Testis (tissue), 2 donors: ENCODE measurements at regions not wholly inside any gene's neighbourhood (a gene's known extent, or its start where the extent isn't known, plus 50 kb on each side); places are given as distances from the start of the nearest gene placed in this dataset.

Experiments used
- CTCF ChIP-seq, 3 experiments: fragments of 450-650 bp in 2 of 3; fragments of 200-600 bp in 1 of 3; sonication (generic) in 1 of 3; IDR thresholded peaks; one replicate each; pipeline ENCODE4 v1.5.1; 2016 to 2019; ENCODE audit warnings: antibody characterized with exemption in 3 of 3, mild to moderate bottlenecking in 2 of 3, moderate library complexity in 1 of 3
- POLR2A ChIP-seq: fragments of 450-650 bp; IDR thresholded peaks from one replicate; pipeline ENCODE4 v1.6.1; 2017; ENCODE audit warnings: antibody characterized with exemption, mild to moderate bottlenecking, moderate library complexity

- no peak for TF ChIP-seq CTCF (IDR thresholded peaks at IDR 0.05)
- TF ChIP-seq POLR2A: no peak
Observed at GRCh38 chr11:127596433-127596832, 595.9 kb upstream of the KIRREL3 start.
